GM18499 (cell line): ENCODE measurements at regions not wholly inside any gene's neighbourhood (a gene's known extent, or its start where the extent isn't known, plus 50 kb on each side); places are given as distances from the start of the nearest gene placed in this dataset.

ENCODE experiments used
- ATAC-seq: cut with Tn5 transposase; IDR thresholded peaks from one replicate; pipeline ENCODE4 v1.9.1; 2021; ENCODE audit warnings: moderate number of reproducible peaks; ENCODE audit not compliant: insufficient read depth, unreplicated experiment

- no peak for ATAC-seq
These were observed 173.9 kb upstream of the VCX3A start for GRCh38 chrX:6708676-6709380.

- no peak for ATAC-seq
These were observed 173.1 kb upstream of the VCX3A start for GRCh38 chrX:6708041-6708440.

GRCh38 chrX:6707497-6707896 lies 172.6 kb upstream of the VCX3A start:
- no peak for ATAC-seq

- no peak for ATAC-seq
These were observed 166.2 kb upstream of the VCX3A start for GRCh38 chrX:6701085-6701484.

- no peak for ATAC-seq
These were observed 160.8 kb upstream of the VCX3A start for GRCh38 chrX:6695717-6696116.

GRCh38 chrX:6694977-6695376 lies 160.1 kb upstream of the VCX3A start:
- ATAC-seq = no peak

GRCh38 chrX:6694221-6694620 lies 159.3 kb upstream of the VCX3A start:
- ATAC-seq = no peak

GRCh38 chrX:6693051-6693450 lies 158.1 kb upstream of the VCX3A start:
- ATAC-seq = no peak

- no peak for ATAC-seq
These were observed 150.6 kb upstream of the VCX3A start for GRCh38 chrX:6685489-6685888.

- ATAC-seq = no peak
These were observed 148.4 kb upstream of the VCX3A start for GRCh38 chrX:6683353-6683752.

- ATAC-seq = no peak
These were observed 146.7 kb upstream of the VCX3A start for GRCh38 chrX:6681521-6682145.

- no peak for ATAC-seq
These were observed 145.1 kb upstream of the VCX3A start for GRCh38 chrX:6679988-6680387.

- no peak for ATAC-seq
These were observed 144.6 kb upstream of the VCX3A start for GRCh38 chrX:6679550-6679949.

- no peak for ATAC-seq
These were observed 143.4 kb upstream of the VCX3A start for GRCh38 chrX:6678313-6678712.

- ATAC-seq = no peak
These were observed 139.8 kb upstream of the VCX3A start for GRCh38 chrX:6674734-6675133.

- no peak for ATAC-seq
These were observed 132.3 kb upstream of the VCX3A start for GRCh38 chrX:6667048-6667768.

- no peak for ATAC-seq
These were observed 131.7 kb upstream of the VCX3A start for GRCh38 chrX:6666624-6667023.

- no peak for ATAC-seq
These were observed 126.8 kb upstream of the VCX3A start for GRCh38 chrX:6661736-6662135.

GRCh38 chrX:6660567-6661264 lies 125.8 kb upstream of the VCX3A start:
- ATAC-seq = no peak

GRCh38 chrX:6645216-6645615 lies 110.3 kb upstream of the VCX3A start:
- no peak for ATAC-seq

GRCh38 chrX:6644411-6644810 lies 109.5 kb upstream of the VCX3A start:
- ATAC-seq = no peak
